IMR-90 (cell line): ENCODE measurements at regions not wholly inside any gene's neighbourhood (a gene's known extent, or its start where the extent isn't known, plus 50 kb on each side); places are given as distances from the start of the nearest gene placed in this dataset.

ENCODE experiments used
- ATAC-seq: fragments of 200-7000 bp; cut with Tn5 transposase; 2 replicates; pipeline ENCODE4 v1.9.1; 2020; ENCODE audit warnings: low read depth, mild to moderate bottlenecking, moderate library complexity
- BruUV-seq: library from RNA; stranded (reverse); fragments of 400-500 nt; replicated peaks from 2 replicates; lab custom pipeline; 2021; lab: Mats Ljungman, UMichigan
- CTCF ChIA-PET: fragments of 300-600 bp; formaldehyde crosslinking; extraction: SDS; loops from one replicate; lab custom pipeline; 2021; ENCODE audit warnings: antibody characterized with exemption; lab: Yijun Ruan, JAX
- POLR2A ChIA-PET: fragments of 300-600 bp; sonication (Branson Sonifier 250); formaldehyde crosslinking; loops from one replicate; lab custom pipeline; 2022; ENCODE audit warnings: antibody characterized with exemption; ENCODE audit not compliant: unreplicated experiment; lab: Charles Lee
- DNase-seq: peaks from one replicate; pipeline ENCODE4 v3.0.0; 2013
- H2AFZ ChIP-seq: replicated peaks from 2 replicates; pipeline ENCODE3; 2013; ENCODE audit warnings: low read length, mild to moderate bottlenecking; ENCODE audit not compliant: poor library complexity
- H2AK5ac ChIP-seq: 2 replicates; pipeline ENCODE4 v1.6.1; 2013; ENCODE audit warnings: low read depth, low read length, inconsistent platforms
- H2AK9ac ChIP-seq: replicated peaks from 2 replicates; pipeline ENCODE3; 2013; ENCODE audit warnings: mild to moderate bottlenecking, low read depth, low read length, moderate library complexity; ENCODE audit not compliant: poor library complexity
- H2BK120ac ChIP-seq: 2 replicates; pipeline ENCODE4 v1.6.1; 2013; ENCODE audit warnings: low read depth, low read length, inconsistent platforms
- H2BK15ac ChIP-seq: 3 replicates; pipeline ENCODE4 v1.6.1; 2013; ENCODE audit warnings: low read depth, low read length, inconsistent platforms
- H2BK20ac ChIP-seq: 2 replicates; pipeline ENCODE4 v1.6.1; 2013; ENCODE audit warnings: low read depth, mild to moderate bottlenecking, inconsistent platforms, low read length, moderate library complexity
- H2BK5ac ChIP-seq: 2 replicates; pipeline ENCODE4 v1.6.1; 2013; ENCODE audit warnings: mild to moderate bottlenecking, low read depth, low read length, inconsistent platforms; ENCODE audit not compliant: poor library complexity, severe bottlenecking
- H3K14ac ChIP-seq: replicated peaks from 2 replicates; pipeline ENCODE4 v1.6.1; 2013; ENCODE audit warnings: low read depth, low read length, inconsistent platforms
- H3K18ac ChIP-seq: 2 replicates; pipeline ENCODE4 v1.6.1; 2013; ENCODE audit warnings: low read depth, low read length, control low read depth
- H3K23ac ChIP-seq: 2 replicates; pipeline ENCODE4 v1.6.1; 2013; ENCODE audit warnings: low read depth, low read length, inconsistent platforms
- H3K27ac ChIP-seq: 2 replicates; pipeline ENCODE4 v1.5.1; 2013; ENCODE audit warnings: mild to moderate bottlenecking, control low read depth, low read length; ENCODE audit not compliant: insufficient read depth
- H3K27me3 ChIP-seq: 2 replicates; pipeline ENCODE4 v1.6.1; 2013; ENCODE audit warnings: low read length; ENCODE audit not compliant: control insufficient read depth, insufficient read depth
- H3K36me3 ChIP-seq: 2 replicates; pipeline ENCODE4 v1.6.1; 2013; ENCODE audit warnings: low read length, mixed read lengths; ENCODE audit not compliant: control insufficient read depth, insufficient read depth
- H3K4ac ChIP-seq: 2 replicates; pipeline ENCODE4 v1.6.1; 2013; ENCODE audit warnings: low read depth, low read length, inconsistent platforms
- H3K4me1 ChIP-seq: 2 replicates; pipeline ENCODE4 v1.6.1; 2013; ENCODE audit warnings: low read length, mixed read lengths; ENCODE audit not compliant: control insufficient read depth, insufficient read depth
- H3K4me2 ChIP-seq: 2 replicates; pipeline ENCODE4 v1.6.1; 2013; ENCODE audit warnings: low read depth, mild to moderate bottlenecking, control low read depth, low read length, moderate library complexity
- H3K4me3 ChIP-seq: 2 replicates; pipeline ENCODE4 v1.5.1; 2013; ENCODE audit warnings: low read depth, mild to moderate bottlenecking, control low read depth, low read length, moderate library complexity; ENCODE audit not compliant: insufficient read depth
- H3K56ac ChIP-seq: 2 replicates; pipeline ENCODE4 v1.6.1; 2013; ENCODE audit warnings: low read length, inconsistent platforms; ENCODE audit not compliant: insufficient read depth; ENCODE audit errors: extremely low read depth
- H3K79me1 ChIP-seq, 2 experiments: 2 replicates each; pipeline ENCODE4 v1.6.1; 2013; ENCODE audit warnings: low read length in 2 of 2, inconsistent platforms in 1 of 2, low read depth in 1 of 2
- H3K9ac ChIP-seq: 2 replicates; pipeline ENCODE4 v1.6.1; 2013; ENCODE audit warnings: low read depth, low read length, control low read depth
- H3K9me1 ChIP-seq: 2 replicates; pipeline ENCODE4 v1.6.1; 2013; ENCODE audit warnings: low read length, inconsistent platforms; ENCODE audit not compliant: insufficient read depth
- H3K9me3 ChIP-seq: 2 replicates; pipeline ENCODE4 v1.6.1; 2013; ENCODE audit warnings: low read length; ENCODE audit not compliant: control insufficient read depth, insufficient read depth
- H4K20me1 ChIP-seq: 2 replicates; pipeline ENCODE4 v1.6.1; 2013; ENCODE audit warnings: low read length, inconsistent platforms; ENCODE audit not compliant: insufficient read depth
- H4K5ac ChIP-seq: 2 replicates; pipeline ENCODE4 v1.6.1; 2013; ENCODE audit warnings: mild to moderate bottlenecking, low read depth, low read length, control low read depth
- H4K8ac ChIP-seq, 2 experiments: 2 replicates each; pipeline ENCODE4 v1.6.1; 2013; ENCODE audit warnings: low read depth in 2 of 2, low read length in 2 of 2, control low read depth in 1 of 2, inconsistent platforms in 1 of 2
- H4K91ac ChIP-seq: 2 replicates; pipeline ENCODE4 v1.6.1; 2013; ENCODE audit warnings: low read depth, low read length, inconsistent platforms; ENCODE audit not compliant: insufficient read depth
- CEBPB ChIP-seq: IDR thresholded peaks from 2 replicates; pipeline ENCODE4 v1.6.1; 2012; ENCODE audit warnings: low read depth, low read length, improper control_type of control experiment
- CHD1 ChIP-seq: IDR thresholded peaks from 2 replicates; pipeline ENCODE4 v1.6.1; 2012; ENCODE audit warnings: low read depth, low read length, improper control_type of control experiment
- MAFK ChIP-seq: IDR thresholded peaks from 2 replicates; pipeline ENCODE4 v1.6.1; 2012; ENCODE audit warnings: low read depth, low read length, improper control_type of control experiment
- MAZ ChIP-seq: IDR thresholded peaks from 2 replicates; pipeline ENCODE4 v1.6.1; 2012; ENCODE audit warnings: low read depth, mild to moderate bottlenecking, low read length, improper control_type of control experiment, moderate library complexity, borderline replicate concordance
- MXI1 ChIP-seq: IDR thresholded peaks from 2 replicates; pipeline ENCODE4 v1.6.1; 2012; ENCODE audit warnings: low read depth, mild to moderate bottlenecking, low read length, moderate library complexity, borderline replicate concordance
- NFE2L2 ChIP-seq: fragments of 150-350 bp; IDR thresholded peaks from 2 replicates; pipeline ENCODE4 v1.6.1; 2016; ENCODE audit warnings: low read depth, mild to moderate bottlenecking, low read length
- POLR2A ChIP-seq: IDR thresholded peaks from 2 replicates; pipeline ENCODE4 v1.6.1; 2012; ENCODE audit warnings: mild to moderate bottlenecking, low read depth, low read length
- RAD21 ChIP-seq: IDR thresholded peaks from 2 replicates; pipeline ENCODE4 v1.6.1; 2012; ENCODE audit warnings: low read length, improper control_type of control experiment
- RCOR1 ChIP-seq: IDR thresholded peaks from 2 replicates; pipeline ENCODE4 v1.6.1; 2012; ENCODE audit warnings: mild to moderate bottlenecking, low read length, improper control_type of control experiment; ENCODE audit not compliant: insufficient replicate concordance
- WGBS, 2 experiments: methylation state at CpG; one replicate each; pipeline versions ENCODE4 v1.1.5 to v1.1.7; 2013; ENCODE audit warnings: missing lambda C conversion rate in 2 of 2; ENCODE audit not compliant: insufficient read length in 1 of 2; ENCODE audit errors: extremely low coverage in 2 of 2; 5-methylcytosine and 5-hydroxymethylcytosine counted together
- dilution Hi-C: fragments of 300-500 bp; cut with HindIII; formaldehyde crosslinking; loops from one replicate; pipeline ENCODE4 v1.14.3; 2018; ENCODE audit warnings: low sequenced_read_pairs; ENCODE audit not compliant: unreplicated experiment
- in situ Hi-C: fragments of 300-500 bp; cut with MboI; formaldehyde crosslinking; loops from 3 replicates; pipeline ENCODE4 v1.14.3; 2019; ENCODE audit warnings: low sequenced_read_pairs, inconsistent platforms, mixed read lengths
- intact Hi-C: fragments of 100-400 bp; cut with micrococcal nuclease; formaldehyde crosslinking; loops from 2 replicates; pipeline ENCODE4 v1.10.0; 2022
- TF ChIP-seq, protein P1 (sequence below): fragments of 150-350 bp; IDR thresholded peaks from 2 replicates; pipeline ENCODE4 v1.6.1; 2016; ENCODE audit warnings: low read depth, mild to moderate bottlenecking, low read length, moderate library complexity, borderline replicate concordance

DNA sequence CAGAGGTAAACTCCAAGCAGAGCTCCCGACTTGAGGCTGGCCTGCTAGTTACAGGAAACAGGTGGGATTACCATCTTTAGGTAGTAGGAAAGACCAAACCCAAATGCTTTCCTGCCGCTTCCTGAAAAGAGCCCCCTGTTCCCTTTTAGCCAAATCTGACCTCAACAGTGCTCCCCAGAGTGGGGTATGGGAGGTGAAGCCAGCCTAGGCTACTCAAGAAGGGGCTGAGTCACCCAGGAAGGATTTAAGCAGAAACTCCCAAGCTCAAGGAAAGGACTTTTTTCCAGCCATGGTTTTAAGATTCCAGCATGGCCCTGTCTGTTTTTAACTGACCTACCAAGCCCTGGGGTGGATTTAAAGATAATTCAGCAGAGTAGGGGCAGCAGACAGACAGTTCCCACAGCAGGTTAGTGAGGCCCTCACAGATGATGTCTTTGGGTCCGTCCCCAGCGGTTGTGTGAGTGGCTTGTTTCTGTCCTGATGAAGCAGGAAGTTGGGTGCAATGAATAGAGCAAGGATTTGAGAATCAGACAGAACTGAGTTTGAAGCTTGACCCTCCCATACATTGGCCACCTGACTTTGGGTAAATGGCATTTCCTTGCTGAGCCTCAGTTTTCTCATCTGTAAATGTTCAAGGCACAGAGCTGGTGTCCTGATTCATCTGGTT, 76.9 kb upstream of the MAFB start:
- H3K4me3 ChIP-seq = no peak overlapping the region
- WGBS, 2 experiments = no CpG with 5 or more reads among the region's 4 CpGs
- no peak overlapping the region for H4K8ac ChIP-seq
- CTCF ChIA-PET = interaction anchor here (1.0 kb wide), 1 partner anchor 22 kb away, joined by 3 read pairs; no protein-coding TSS in a partner anchor
- DNase-seq (no peak), ATAC-seq (no peak)
- TF ChIP-seq, protein P1, sequence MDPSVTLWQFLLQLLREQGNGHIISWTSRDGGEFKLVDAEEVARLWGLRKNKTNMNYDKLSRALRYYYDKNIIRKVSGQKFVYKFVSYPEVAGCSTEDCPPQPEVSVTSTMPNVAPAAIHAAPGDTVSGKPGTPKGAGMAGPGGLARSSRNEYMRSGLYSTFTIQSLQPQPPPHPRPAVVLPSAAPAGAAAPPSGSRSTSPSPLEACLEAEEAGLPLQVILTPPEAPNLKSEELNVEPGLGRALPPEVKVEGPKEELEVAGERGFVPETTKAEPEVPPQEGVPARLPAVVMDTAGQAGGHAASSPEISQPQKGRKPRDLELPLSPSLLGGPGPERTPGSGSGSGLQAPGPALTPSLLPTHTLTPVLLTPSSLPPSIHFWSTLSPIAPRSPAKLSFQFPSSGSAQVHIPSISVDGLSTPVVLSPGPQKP = no peak
- TF ChIP-seq RCOR1 (no peak), POLR2A (no peak), MXI1 (no peak), NFE2L2 (no peak), CEBPB (no peak), MAFK (no peak), CHD1 (no peak), MAZ (no peak), RAD21 (no peak)
- H4K91ac ChIP-seq = no peak overlapping the region
- H4K20me1 ChIP-seq = no peaks in the 10 kb centered on the region
- no peak overlapping the region for H2AFZ ChIP-seq
- intact Hi-C loops = no loop called here
- H4K5ac ChIP-seq = no peak overlapping the region
- H3K4me2 ChIP-seq = no peak overlapping the region
- POLR2A ChIA-PET = no interaction called here
- no peaks in the 10 kb centered on the region for H3K36me3 ChIP-seq
- no peaks in the 10 kb centered on the region; the same call in 1 of the 2 replicates for H3K27me3 ChIP-seq
- H3K14ac ChIP-seq = no peak overlapping the region
- H3K4ac ChIP-seq = no peak overlapping the region
- H3K56ac ChIP-seq = no peak overlapping the region
- H3K18ac ChIP-seq = no peak overlapping the region
- H2AK9ac ChIP-seq = no peak overlapping the region
- H3K79me1 ChIP-seq = no peaks in the 10 kb centered on the region
- no peak overlapping the region for H3K23ac ChIP-seq
- peaks cover 2% of the 10 kb centered on the region; the same call in 1 of the 2 replicates for H3K9me1 ChIP-seq
- H2BK15ac ChIP-seq = no peak overlapping the region
- H3K9ac ChIP-seq = no peak overlapping the region
- BruUV-seq = no TSS peak
- H2BK5ac ChIP-seq = no peak overlapping the region
- no peaks in the 10 kb centered on the region for H3K9me3 ChIP-seq
- dilution Hi-C loops = no loop called here
- no peak overlapping the region for H3K27ac ChIP-seq
- no peak overlapping the region for H2AK5ac ChIP-seq
- no peaks in the 10 kb centered on the region for H3K4me1 ChIP-seq
- in situ Hi-C loops = no loop called here
- no peak overlapping the region for H2BK20ac ChIP-seq
- no peak overlapping the region for H2BK120ac ChIP-seq
